SH-SY5Y (cell line): ENCODE measurements at regions not wholly inside any gene's neighbourhood (a gene's known extent, or its start where the extent isn't known, plus 50 kb on each side); places are given as distances from the start of the nearest gene placed in this dataset.

ENCODE experiments used
- GATA2 ChIP-seq: IDR thresholded peaks from 2 replicates; pipeline ENCODE4 v1.6.1; 2011; ENCODE audit warnings: mild to moderate bottlenecking, low read depth, low read length
- GATA3 ChIP-seq: IDR thresholded peaks from 2 replicates; pipeline ENCODE4 v1.6.1; 2011; ENCODE audit warnings: low read depth, mild to moderate bottlenecking, low read length, moderate library complexity

GRCh38 chr10:21379143-21379542 is 146.3 kb downstream of the SKIDA1 start:
- TF ChIP-seq GATA2 (no peak), GATA3 (no peak)

- TF ChIP-seq GATA3 (no peak), GATA2 (no peak)
Observed at GRCh38 chr10:21372651-21373410, 152.7 kb downstream of the SKIDA1 start.

- TF ChIP-seq GATA2 (no peak), GATA3 (no peak)
Observed at GRCh38 chr10:21369697-21370096, 155.8 kb downstream of the SKIDA1 start.

- TF ChIP-seq GATA3 = no peak
- TF ChIP-seq GATA2 = no peak
Observed at GRCh38 chr10:21368728-21369425, 156.6 kb downstream of the SKIDA1 start.

- TF ChIP-seq GATA2 = peak; percentile 21; the same call in 1 of the 2 replicates
- TF ChIP-seq GATA3 = no peak; the same call in 1 of the 2 replicates
Observed at GRCh38 chr10:21368022-21368582, 157.4 kb downstream of the SKIDA1 start.

- TF ChIP-seq GATA3 = no peak
Observed at GRCh38 chr10:21364196-21365114, 161.0 kb downstream of the SKIDA1 start.

GRCh38 chr10:21363731-21364104 is 161.8 kb downstream of the SKIDA1 start:
- TF ChIP-seq GATA3 (no peak), GATA2 (no peak)

- no peak for TF ChIP-seq GATA2
Observed at GRCh38 chr10:21363092-21363730, 162.3 kb downstream of the SKIDA1 start.

GRCh38 chr10:21359202-21359601 is 166.3 kb downstream of the SKIDA1 start:
- TF ChIP-seq GATA2 = no peak
- no peak for TF ChIP-seq GATA3

GRCh38 chr10:21355591-21356011 is 169.9 kb downstream of the SKIDA1 start:
- TF ChIP-seq GATA2 = no peak
- no peak for TF ChIP-seq GATA3

- TF ChIP-seq GATA3 = no peak
- TF ChIP-seq GATA2 = no peak
Observed at GRCh38 chr10:21352886-21353285, 172.6 kb downstream of the SKIDA1 start.

- peak; percentile 5; the same call in 1 of the 2 replicates for TF ChIP-seq GATA2
Observed at GRCh38 chr10:21351594-21351993, 173.9 kb downstream of the SKIDA1 start.

- TF ChIP-seq GATA2 = no peak
- TF ChIP-seq GATA3 = no peak
Observed at GRCh38 chr10:21349912-21350286, 175.6 kb downstream of the SKIDA1 start.

GRCh38 chr10:21347785-21348170 is 177.7 kb downstream of the SKIDA1 start:
- TF ChIP-seq GATA3 = no peak
